B cell (primary cell): ENCODE measurements at regions not wholly inside any gene's neighbourhood (a gene's known extent, or its start where the extent isn't known, plus 50 kb on each side); places are given as distances from the start of the nearest gene placed in this dataset.

Experiments used
- ATAC-seq: fragments of 200-7000 bp; cut with Tn5 transposase; one replicate; pipeline ENCODE4 v1.10.0; 2021; ENCODE audit warnings: low read depth, mild to moderate bottlenecking, moderate number of reproducible peaks, moderate library complexity
- CTCF ChIA-PET: fragments of 350-600 bp; sonication (Branson Sonifier 250); formaldehyde crosslinking; loops from one replicate; lab custom pipeline; 2021; ENCODE audit warnings: antibody characterized with exemption, inconsistent platforms; lab: Charles Lee
- POLR2A ChIA-PET: fragments of 350-600 bp; sonication (Branson Sonifier 250); formaldehyde crosslinking; loops from one replicate; lab custom pipeline; 2021; ENCODE audit warnings: antibody characterized with exemption; lab: Charles Lee
- DNase-seq: peaks from one replicate; pipeline ENCODE4 v3.0.0; 2013
- H2AFZ ChIP-seq: 2 replicates; pipeline ENCODE4 v1.6.1; 2012; ENCODE audit warnings: mild to moderate bottlenecking, low read depth, low read length; ENCODE audit not compliant: insufficient read depth, poor library complexity, severe bottlenecking
- H3K27ac ChIP-seq, 2 donors: 1 replicate in 1 of 2; 2 replicates in 1 of 2; pipeline ENCODE4 v1.5.1; 2012 to 2013; ENCODE audit warnings: low read length in 2 of 2, mild to moderate bottlenecking in 2 of 2, moderate library complexity in 1 of 2
- H3K27me3 ChIP-seq, 4 experiments: fragments of 200-600 bp in 1 of 4; sonication (generic) in 1 of 4; replicated peaks in 1 of 4; 1 replicate in 2 of 4; 2 replicates in 2 of 4; pipeline versions ENCODE4 v1.6.1 to v1.7.0; 2013 to 2016; ENCODE audit warnings: low read length in 3 of 4, mild to moderate bottlenecking in 2 of 4, mixed read lengths in 1 of 4, moderate library complexity in 1 of 4; ENCODE audit not compliant: insufficient read depth in 4 of 4, control insufficient read depth in 3 of 4; ENCODE audit errors: control extremely low read depth in 1 of 4
- H3K36me3 ChIP-seq, 2 experiments: replicated peaks in 1 of 2; 1 replicate in 1 of 2; 2 replicates in 1 of 2; pipeline versions ENCODE4 v1.6.1 to v1.7.1; 2013; ENCODE audit warnings: low read length in 1 of 2; ENCODE audit not compliant: insufficient read depth in 2 of 2, control insufficient read depth in 1 of 2; ENCODE audit errors: control extremely low read depth in 1 of 2, extremely low read depth in 1 of 2
- H3K4me1 ChIP-seq, 2 donors: fragments of 200-600 bp in 1 of 2; sonication (generic) in 1 of 2; 1 replicate in 1 of 2; 2 replicates in 1 of 2; pipeline versions ENCODE4 v1.5.1 to v1.6.1; 2013 to 2017; ENCODE audit warnings: low read length in 2 of 2; ENCODE audit not compliant: control insufficient read depth in 2 of 2, insufficient read depth in 2 of 2
- H3K4me2 ChIP-seq: replicated peaks from 2 replicates; pipeline ENCODE3; 2012; ENCODE audit warnings: mild to moderate bottlenecking, low read depth, low read length; ENCODE audit not compliant: poor library complexity, severe bottlenecking
- H3K4me3 ChIP-seq, 5 experiments: fragments of 200-600 bp in 1 of 5; sonication (generic) in 1 of 5; 1 replicate in 3 of 5; 2 replicates in 2 of 5; pipeline versions ENCODE4 v1.5.1 to v1.7.0; 2011 to 2016; ENCODE audit warnings: low read length in 4 of 5, mild to moderate bottlenecking in 4 of 5, low read depth in 2 of 5, control low read depth in 1 of 5, moderate library complexity in 1 of 5; ENCODE audit not compliant: insufficient read depth in 1 of 5; ENCODE audit errors: control extremely low read depth in 1 of 5, extremely low read depth in 1 of 5
- H3K79me2 ChIP-seq: fragments of 200-600 bp; sonication (generic); one replicate; pipeline ENCODE4 v1.6.0; 2016; ENCODE audit warnings: low read length; ENCODE audit not compliant: control insufficient read depth, insufficient read depth
- H3K9ac ChIP-seq: fragments of 200-600 bp; sonication (generic); 2 replicates; pipeline ENCODE4 v1.6.1; 2017; ENCODE audit warnings: mild to moderate bottlenecking, low read length, moderate library complexity
- H3K9me3 ChIP-seq, 3 donors: one replicate each; pipeline versions ENCODE4 v1.6.1 to v1.7.1; 2013; ENCODE audit warnings: low read length in 2 of 3; ENCODE audit not compliant: control insufficient read depth in 2 of 3, insufficient read depth in 1 of 3; ENCODE audit errors: control extremely low read depth in 1 of 3
- H4K20me1 ChIP-seq: 2 replicates; pipeline ENCODE4 v1.6.0; 2012; ENCODE audit warnings: mild to moderate bottlenecking, low read length; ENCODE audit not compliant: insufficient read depth, control insufficient read depth, poor library complexity, severe bottlenecking
- H3K27ac Mint-ChIP-seq: one replicate; pipeline ENCODE4 v1.8.0; 2021; ENCODE audit warnings: mixed read lengths
- H3K27me3 Mint-ChIP-seq: one replicate; pipeline ENCODE4 v1.8.0; 2021; ENCODE audit warnings: mixed read lengths
- H3K4me1 Mint-ChIP-seq: one replicate; pipeline ENCODE4 v1.8.0; 2021; ENCODE audit warnings: mixed read lengths
- H3K4me3 Mint-ChIP-seq: one replicate; pipeline ENCODE4 v1.8.0; 2021; ENCODE audit warnings: mixed read lengths
- H3K9me3 Mint-ChIP-seq: one replicate; pipeline ENCODE4 v1.8.0; 2022; ENCODE audit warnings: mixed read lengths; ENCODE audit not compliant: insufficient read depth
- EZH2 ChIP-seq: IDR thresholded peaks from 2 replicates; pipeline ENCODE4 v1.6.1; 2012; ENCODE audit warnings: borderline replicate concordance, low read depth, mild to moderate bottlenecking, moderate library complexity, low read length; ENCODE audit not compliant: insufficient read depth, poor library complexity, severe bottlenecking
- WGBS: methylation state at CpG from one replicate; pipeline ENCODE4 v1.1.5; 2013; ENCODE audit warnings: missing lambda C conversion rate; ENCODE audit not compliant: insufficient coverage; 5-methylcytosine and 5-hydroxymethylcytosine counted together
- intact Hi-C: fragments of 100-400 bp; cut with micrococcal nuclease; formaldehyde crosslinking; loops from one replicate; pipeline ENCODE4 v1.10.0; 2022
- TF ChIP-seq, protein P1 (sequence below): fragments of 200-600 bp; IDR thresholded peaks from one replicate; pipeline ENCODE4 v1.8.0; 2022; ENCODE audit warnings: antibody characterized with exemption, mild to moderate bottlenecking

DNA sequence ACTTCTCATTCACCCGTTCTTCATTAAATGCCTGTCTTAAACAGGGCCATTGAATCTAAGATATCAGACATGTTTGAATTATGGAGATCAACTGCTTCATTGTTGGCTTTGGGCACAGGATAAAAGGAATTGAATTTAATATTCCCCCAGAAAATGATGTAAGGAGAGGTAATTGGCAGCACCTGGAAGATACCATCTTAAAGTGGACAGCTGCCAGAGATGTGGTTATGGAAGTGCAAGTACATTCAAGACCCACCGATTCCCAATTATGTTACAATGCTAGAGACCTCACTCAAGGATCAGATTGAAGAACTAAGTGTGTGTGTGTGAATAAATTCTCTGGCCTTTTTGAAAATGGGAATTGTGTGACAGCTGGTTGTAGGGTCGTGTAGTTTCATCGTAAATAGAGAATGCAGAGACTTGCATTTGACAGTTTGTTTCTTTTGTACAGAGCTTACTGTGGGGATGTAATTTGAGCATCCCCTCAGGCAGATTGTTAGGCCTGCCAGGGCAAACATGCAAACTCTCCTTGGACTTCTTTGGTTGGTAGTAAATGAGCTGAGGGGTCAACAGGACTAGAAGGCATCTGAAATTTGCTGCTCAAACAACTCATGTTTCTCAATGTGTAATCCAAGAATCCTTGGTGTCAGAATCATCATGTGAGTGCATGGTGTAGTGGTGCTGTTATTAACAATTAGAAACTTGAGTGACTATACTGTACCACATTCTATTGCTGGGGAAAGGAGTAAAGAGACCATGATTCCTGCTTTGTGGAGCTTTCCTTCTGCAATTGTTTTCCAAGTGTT is 359.2 kb upstream of the THRB start:
- no peak overlapping the region for H3K27ac Mint-ChIP-seq
- Histone ChIP-seq H2AFZ (no peak overlapping the region), H3K9me3 (no peaks in the 10 kb centered on the region), H3K9ac (no peak overlapping the region), H3K27me3 (no peaks in the 10 kb centered on the region), H3K4me1 (no peaks in the 10 kb centered on the region), H3K4me2 (no peak overlapping the region), H3K27ac (no peak overlapping the region), H3K79me2 (no peaks in the 10 kb centered on the region), H3K36me3 (no peaks in the 10 kb centered on the region), H3K4me3 (no peak overlapping the region), H4K20me1 (no peaks in the 10 kb centered on the region)
- H3K9me3 Mint-ChIP-seq, result peaks cover 2% of the 10 kb centered on the region
- ATAC-seq, result no peak
- DNase-seq, result no peak
- ChIA-PET CTCF (no interaction called here), POLR2A (no interaction called here)
- H3K4me3 Mint-ChIP-seq, result no peak overlapping the region
- H3K27me3 Mint-ChIP-seq, result no peaks in the 10 kb centered on the region
- no peaks in the 10 kb centered on the region for H3K4me1 Mint-ChIP-seq
- no peak for TF ChIP-seq EZH2
- TF ChIP-seq, protein P1, sequence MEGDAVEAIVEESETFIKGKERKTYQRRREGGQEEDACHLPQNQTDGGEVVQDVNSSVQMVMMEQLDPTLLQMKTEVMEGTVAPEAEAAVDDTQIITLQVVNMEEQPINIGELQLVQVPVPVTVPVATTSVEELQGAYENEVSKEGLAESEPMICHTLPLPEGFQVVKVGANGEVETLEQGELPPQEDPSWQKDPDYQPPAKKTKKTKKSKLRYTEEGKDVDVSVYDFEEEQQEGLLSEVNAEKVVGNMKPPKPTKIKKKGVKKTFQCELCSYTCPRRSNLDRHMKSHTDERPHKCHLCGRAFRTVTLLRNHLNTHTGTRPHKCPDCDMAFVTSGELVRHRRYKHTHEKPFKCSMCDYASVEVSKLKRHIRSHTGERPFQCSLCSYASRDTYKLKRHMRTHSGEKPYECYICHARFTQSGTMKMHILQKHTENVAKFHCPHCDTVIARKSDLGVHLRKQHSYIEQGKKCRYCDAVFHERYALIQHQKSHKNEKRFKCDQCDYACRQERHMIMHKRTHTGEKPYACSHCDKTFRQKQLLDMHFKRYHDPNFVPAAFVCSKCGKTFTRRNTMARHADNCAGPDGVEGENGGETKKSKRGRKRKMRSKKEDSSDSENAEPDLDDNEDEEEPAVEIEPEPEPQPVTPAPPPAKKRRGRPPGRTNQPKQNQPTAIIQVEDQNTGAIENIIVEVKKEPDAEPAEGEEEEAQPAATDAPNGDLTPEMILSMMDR, result no peak
- intact Hi-C loops, result no loop called here
- WGBS, result 64% methylated on average over 2 of the region's 4 CpGs

DNA sequence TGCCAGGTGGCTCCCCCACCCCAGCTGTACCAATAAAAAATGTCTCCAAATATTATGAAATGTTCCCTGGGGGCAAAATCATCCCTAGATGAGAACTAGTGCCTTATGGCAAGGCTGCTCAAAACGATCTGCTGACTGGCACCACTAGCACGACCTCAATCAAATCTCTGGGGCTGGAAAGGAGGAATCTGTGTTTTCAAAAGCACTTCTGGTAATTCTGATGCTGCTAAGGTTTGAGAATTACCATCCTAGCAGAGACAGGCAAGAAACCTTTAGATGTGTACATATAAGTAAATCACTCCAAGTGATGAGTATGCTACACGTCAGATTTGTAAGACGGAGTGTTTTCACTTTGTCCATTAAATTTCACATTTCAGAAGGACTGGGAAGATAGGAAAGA is 360.1 kb upstream of the THRB start:
- Histone ChIP-seq H3K27me3 (no peaks in the 10 kb centered on the region), H3K4me2 (no peak overlapping the region), H3K9ac (no peak overlapping the region), H3K4me1 (no peaks in the 10 kb centered on the region), H3K4me3 (no peak overlapping the region), H4K20me1 (no peaks in the 10 kb centered on the region), H3K79me2 (no peaks in the 10 kb centered on the region), H3K36me3 (no peaks in the 10 kb centered on the region), H3K27ac (no peak overlapping the region), H2AFZ (no peak overlapping the region), H3K9me3 (no peaks in the 10 kb centered on the region)
- ATAC-seq, result no peak
- no peak overlapping the region for H3K27ac Mint-ChIP-seq
- no peak for DNase-seq
- no peak overlapping the region for H3K4me3 Mint-ChIP-seq
- no peaks in the 10 kb centered on the region for H3K4me1 Mint-ChIP-seq
- ChIA-PET CTCF (no interaction called here), POLR2A (no interaction called here)
- 67% methylated on average over 1 of the region's 4 CpGs for WGBS
- TF ChIP-seq, protein P1, result no peak
- no peak for TF ChIP-seq EZH2
- H3K27me3 Mint-ChIP-seq, result no peaks in the 10 kb centered on the region
- peaks cover 2% of the 10 kb centered on the region for H3K9me3 Mint-ChIP-seq
- intact Hi-C loops, result no loop called here
